ENCODE measurements at regions not wholly inside any gene's neighbourhood (a gene's known extent, or its start where the extent isn't known, plus 50 kb on each side); places are given as distances from the start of the nearest gene placed in this dataset.

- no peak for DNase-seq (ENCODE audit: low read depth)
- no peak overlapping the region for H3K4me3 ChIP-seq (ENCODE audit: control insufficient read depth, low read depth, low read length)
- TF ChIP-seq CTCF (conservative IDR thresholded peaks at IDR 0.05; ENCODE audit: control insufficient read depth, insufficient read depth, low read depth, low read length): no peak
Measured at GRCh38 chr13:65829241-65830008, 1400.7 kb downstream of the PCDH9 start.

GRCh38 chr13:65826657-65827056 is 1403.5 kb downstream of the PCDH9 start:
- no peak for DNase-seq (ENCODE audit: low read depth)
- no peak for TF ChIP-seq CTCF (conservative IDR thresholded peaks at IDR 0.05; ENCODE audit: control insufficient read depth, insufficient read depth, low read depth, low read length)
- H3K4me3 ChIP-seq (ENCODE audit: control insufficient read depth, low read depth, low read length): no peak overlapping the region

- TF ChIP-seq CTCF (conservative IDR thresholded peaks at IDR 0.05; ENCODE audit: control insufficient read depth, insufficient read depth, low read depth, low read length): no peak
- no peak for DNase-seq (ENCODE audit: low read depth)
- no peak overlapping the region for H3K4me3 ChIP-seq (ENCODE audit: control insufficient read depth, low read depth, low read length)
Measured at GRCh38 chr13:65825039-65825438, 1405.1 kb downstream of the PCDH9 start.

GRCh38 chr13:65808061-65808460 is 1422.1 kb downstream of the PCDH9 start:
- DNase-seq (ENCODE audit: low read depth): peak; percentile 49
- no peak for TF ChIP-seq CTCF (conservative IDR thresholded peaks at IDR 0.05; ENCODE audit: control insufficient read depth, insufficient read depth, low read depth, low read length)
- no peak overlapping the region for H3K4me3 ChIP-seq (ENCODE audit: control insufficient read depth, low read depth, low read length)

- DNase-seq (ENCODE audit: low read depth): no peak
Measured at GRCh38 chr13:65803530-65804392, 1426.4 kb downstream of the PCDH9 start.

GRCh38 chr13:65789815-65790214 is 1440.3 kb downstream of the PCDH9 start:
- peak; percentile 65 for DNase-seq (ENCODE audit: low read depth)
- no peak for TF ChIP-seq CTCF (conservative IDR thresholded peaks at IDR 0.05; ENCODE audit: control insufficient read depth, insufficient read depth, low read depth, low read length)
- no peak overlapping the region for H3K4me3 ChIP-seq (ENCODE audit: control insufficient read depth, low read depth, low read length)

More at GRCh38 chr13:65803530-65804392, 1426.4 kb downstream of the PCDH9 start:
- no peak for TF ChIP-seq CTCF (conservative IDR thresholded peaks at IDR 0.05; ENCODE audit: control insufficient read depth, insufficient read depth, low read depth, low read length)
- no peak overlapping the region for H3K4me3 ChIP-seq (ENCODE audit: control insufficient read depth, low read depth, low read length)

All from fibroblast of mammary gland (primary cell).